HEK293 (cell line): ENCODE measurements at regions not wholly inside any gene's neighbourhood (a gene's known extent, or its start where the extent isn't known, plus 50 kb on each side); places are given as distances from the start of the nearest gene placed in this dataset.

ENCODE experiments used
- CTCF ChIA-PET: fragments of 350-600 bp; formaldehyde crosslinking; extraction: SDS; loops from one replicate; lab custom pipeline; 2021; ENCODE audit warnings: antibody characterized with exemption; lab: Yijun Ruan, JAX
- POLR2A ChIA-PET: fragments of 300-600 bp; formaldehyde crosslinking; extraction: SDS; loops from one replicate; lab custom pipeline; 2020; ENCODE audit warnings: antibody characterized with exemption, inconsistent platforms; lab: Yijun Ruan, JAX
- H3K27ac ChIP-seq: fragments of 200-500 bp; sonication (Bioruptor generic); 2 replicates; pipeline ENCODE4 v1.5.1; 2014; ENCODE audit warnings: low read depth, low read length, control low read depth, inconsistent platforms; ENCODE audit errors: extremely low read depth
- H3K36me3 ChIP-seq, 2 experiments: fragments of 200-500 bp in 1 of 2; sonication (Bioruptor generic) in 1 of 2; 1 replicate in 1 of 2; 2 replicates in 1 of 2; pipeline ENCODE4 v1.5.1; 2014 to 2017; ENCODE audit warnings: inconsistent platforms in 2 of 2, low read length in 2 of 2; ENCODE audit not compliant: control insufficient read depth in 2 of 2, insufficient read depth in 1 of 2
- H3K4me1 ChIP-seq: fragments of 200-500 bp; sonication (Bioruptor generic); 2 replicates; pipeline ENCODE4 v1.5.1; 2014; ENCODE audit warnings: mild to moderate bottlenecking, low read length, inconsistent platforms; ENCODE audit not compliant: control insufficient read depth, insufficient read depth
- H3K4me3 ChIP-seq: 2 replicates; pipeline ENCODE4 v1.5.1; 2011; ENCODE audit warnings: low read depth, mild to moderate bottlenecking, control low read depth, low read length, moderate library complexity
- H3K9me3 ChIP-seq: fragments of 200-500 bp; sonication (Bioruptor generic); 2 replicates; pipeline ENCODE4 v1.5.1; 2014; ENCODE audit warnings: low read depth, low read length, inconsistent platforms; ENCODE audit not compliant: control insufficient read depth, insufficient read depth
- MEIS1 ChIP-seq: sonication (generic); formaldehyde crosslinking; IDR thresholded peaks from 2 replicates; pipeline ENCODE4 v1.8.1; 2022; ENCODE audit warnings: missing genetic modification reagents, mild to moderate bottlenecking, borderline replicate concordance
- OSR2 ChIP-seq: fragments of 450-650 bp; formaldehyde crosslinking; IDR thresholded peaks from 2 replicates; pipeline ENCODE4 v1.5.1; 2016; ENCODE audit warnings: missing biosample characterization, missing genetic modification characterization
- SP3 ChIP-seq: fragments of 450-650 bp; formaldehyde crosslinking; IDR thresholded peaks from 2 replicates; pipeline ENCODE4 v1.5.1; 2016; ENCODE audit warnings: missing biosample characterization, missing genetic modification characterization
- ZNF10 ChIP-seq: fragments of 450-650 bp; formaldehyde crosslinking; IDR thresholded peaks from 2 replicates; pipeline ENCODE4 v1.5.1; 2017; ENCODE audit warnings: missing biosample characterization, missing genetic modification characterization
- ZNF138 ChIP-seq: fragments of 450-650 bp; formaldehyde crosslinking; IDR thresholded peaks from 2 replicates; pipeline ENCODE4 v1.5.1; 2016; ENCODE audit warnings: missing biosample characterization, missing genetic modification characterization, borderline replicate concordance
- ZNF146 ChIP-seq: fragments of 450-650 bp; formaldehyde crosslinking; IDR thresholded peaks from 2 replicates; pipeline ENCODE4 v1.5.1; 2016; ENCODE audit warnings: missing biosample characterization, missing genetic modification characterization
- ZNF175 ChIP-seq: fragments of 450-650 bp; formaldehyde crosslinking; IDR thresholded peaks from 2 replicates; pipeline ENCODE4 v1.5.1; 2016; ENCODE audit warnings: missing biosample characterization, missing genetic modification characterization
- ZNF266 ChIP-seq: fragments of 450-650 bp; formaldehyde crosslinking; IDR thresholded peaks from 2 replicates; pipeline ENCODE4 v1.5.1; 2016; ENCODE audit warnings: missing biosample characterization, missing genetic modification characterization, low read depth
- ZNF280D ChIP-seq: fragments of 450-650 bp; formaldehyde crosslinking; IDR thresholded peaks from 2 replicates; pipeline ENCODE4 v1.5.1; 2016; ENCODE audit warnings: missing biosample characterization, missing genetic modification characterization
- ZNF362 ChIP-seq: fragments of 450-650 bp; formaldehyde crosslinking; IDR thresholded peaks from 2 replicates; pipeline ENCODE4 v1.5.1; 2016; ENCODE audit warnings: missing biosample characterization, missing genetic modification characterization
- ZNF37A ChIP-seq: fragments of 450-650 bp; IDR thresholded peaks from 2 replicates; pipeline ENCODE4 v1.5.1; 2018; ENCODE audit warnings: missing biosample characterization, missing genetic modification characterization
- ZNF426 ChIP-seq: fragments of 450-650 bp; formaldehyde crosslinking; IDR thresholded peaks from 2 replicates; pipeline ENCODE4 v1.5.1; 2017; ENCODE audit warnings: missing biosample characterization, missing genetic modification characterization, mild to moderate bottlenecking, inconsistent platforms, moderate library complexity
- ZNF473 ChIP-seq: fragments of 450-650 bp; formaldehyde crosslinking; IDR thresholded peaks from 2 replicates; pipeline ENCODE4 v1.5.1; 2017; ENCODE audit warnings: missing biosample characterization, missing genetic modification characterization
- ZNF514 ChIP-seq: fragments of 450-650 bp; formaldehyde crosslinking; IDR thresholded peaks from 2 replicates; pipeline ENCODE4 v1.5.1; 2016; ENCODE audit warnings: missing biosample characterization, missing genetic modification characterization
- ZNF645 ChIP-seq: fragments of 450-650 bp; formaldehyde crosslinking; IDR thresholded peaks from 2 replicates; pipeline ENCODE4; 2016; ENCODE audit warnings: missing biosample characterization, missing genetic modification characterization
- ZNF777 ChIP-seq: fragments of 450-650 bp; formaldehyde crosslinking; IDR thresholded peaks from 2 replicates; pipeline ENCODE4 v1.5.1; 2017; ENCODE audit warnings: missing biosample characterization, missing genetic modification characterization, borderline replicate concordance
- ZSCAN23 ChIP-seq: fragments of 450-650 bp; formaldehyde crosslinking; IDR thresholded peaks from 2 replicates; pipeline ENCODE4 v1.5.1; 2016; ENCODE audit warnings: missing biosample characterization, missing genetic modification characterization
- TF ChIP-seq, protein P1 (sequence below): fragments of 450-650 bp; formaldehyde crosslinking; IDR thresholded peaks from 2 replicates; pipeline ENCODE4 v1.5.1; 2016; ENCODE audit warnings: missing biosample characterization, missing genetic modification characterization
- TF ChIP-seq, protein P2 (sequence below): fragments of 450-650 bp; formaldehyde crosslinking; IDR thresholded peaks from 2 replicates; pipeline ENCODE4 v1.5.1; 2016; ENCODE audit warnings: missing biosample characterization, missing genetic modification characterization

GRCh38 chr1:88351960-88352359 is 332.1 kb upstream of the PKN2 start:
- H3K4me3 ChIP-seq: no peak overlapping the region
- no peaks in the 10 kb centered on the region for H3K4me1 ChIP-seq
- TF ChIP-seq SP3: no peak
- TF ChIP-seq ZNF37A: no peak
- TF ChIP-seq, protein P1, sequence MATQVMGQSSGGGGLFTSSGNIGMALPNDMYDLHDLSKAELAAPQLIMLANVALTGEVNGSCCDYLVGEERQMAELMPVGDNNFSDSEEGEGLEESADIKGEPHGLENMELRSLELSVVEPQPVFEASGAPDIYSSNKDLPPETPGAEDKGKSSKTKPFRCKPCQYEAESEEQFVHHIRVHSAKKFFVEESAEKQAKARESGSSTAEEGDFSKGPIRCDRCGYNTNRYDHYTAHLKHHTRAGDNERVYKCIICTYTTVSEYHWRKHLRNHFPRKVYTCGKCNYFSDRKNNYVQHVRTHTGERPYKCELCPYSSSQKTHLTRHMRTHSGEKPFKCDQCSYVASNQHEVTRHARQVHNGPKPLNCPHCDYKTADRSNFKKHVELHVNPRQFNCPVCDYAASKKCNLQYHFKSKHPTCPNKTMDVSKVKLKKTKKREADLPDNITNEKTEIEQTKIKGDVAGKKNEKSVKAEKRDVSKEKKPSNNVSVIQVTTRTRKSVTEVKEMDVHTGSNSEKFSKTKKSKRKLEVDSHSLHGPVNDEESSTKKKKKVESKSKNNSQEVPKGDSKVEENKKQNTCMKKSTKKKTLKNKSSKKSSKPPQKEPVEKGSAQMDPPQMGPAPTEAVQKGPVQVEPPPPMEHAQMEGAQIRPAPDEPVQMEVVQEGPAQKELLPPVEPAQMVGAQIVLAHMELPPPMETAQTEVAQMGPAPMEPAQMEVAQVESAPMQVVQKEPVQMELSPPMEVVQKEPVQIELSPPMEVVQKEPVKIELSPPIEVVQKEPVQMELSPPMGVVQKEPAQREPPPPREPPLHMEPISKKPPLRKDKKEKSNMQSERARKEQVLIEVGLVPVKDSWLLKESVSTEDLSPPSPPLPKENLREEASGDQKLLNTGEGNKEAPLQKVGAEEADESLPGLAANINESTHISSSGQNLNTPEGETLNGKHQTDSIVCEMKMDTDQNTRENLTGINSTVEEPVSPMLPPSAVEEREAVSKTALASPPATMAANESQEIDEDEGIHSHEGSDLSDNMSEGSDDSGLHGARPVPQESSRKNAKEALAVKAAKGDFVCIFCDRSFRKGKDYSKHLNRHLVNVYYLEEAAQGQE (tag by site-specific recombination): no peak
- no peak for TF ChIP-seq ZNF266 (tag by site-specific recombination)
- TF ChIP-seq ZNF426: no peak
- no peak for TF ChIP-seq ZNF645
- TF ChIP-seq ZSCAN23 (tag by site-specific recombination): no peak
- TF ChIP-seq ZNF514 (tag by site-specific recombination): no peak
- TF ChIP-seq ZNF175 (tag by site-specific recombination): no peak
- no peak for TF ChIP-seq ZNF777 (tag by site-specific recombination)
- TF ChIP-seq ZNF10 (tag by site-specific recombination): no peak
- no peak for TF ChIP-seq MEIS1
- TF ChIP-seq OSR2 (tag by site-specific recombination): no peak
- no peak overlapping the region for H3K27ac ChIP-seq
- H3K36me3 ChIP-seq: no peaks in the 10 kb centered on the region
- H3K9me3 ChIP-seq: no peaks in the 10 kb centered on the region
- POLR2A ChIA-PET: no interaction called here
- CTCF ChIA-PET: no interaction called here

DNA sequence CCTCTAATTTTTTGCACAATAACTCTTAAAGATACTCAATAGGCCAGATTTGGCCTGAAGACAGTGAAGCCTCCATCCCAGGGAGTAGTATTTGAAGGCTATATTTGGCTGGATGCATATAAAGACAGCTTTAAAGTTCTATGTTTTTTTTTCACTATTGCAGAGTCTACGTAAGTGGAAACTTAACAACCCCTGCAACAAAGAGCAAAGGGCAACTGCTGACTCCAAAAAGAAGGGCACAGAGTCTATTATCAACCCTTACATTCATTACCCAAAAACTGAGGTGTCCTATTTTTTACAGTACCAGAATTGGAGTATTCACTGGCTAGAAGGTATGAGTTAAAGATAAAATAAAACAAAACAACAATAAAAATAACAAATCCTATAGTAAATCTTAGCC is 329.8 kb upstream of the PKN2 start:
- Histone ChIP-seq H3K4me3 (no peak overlapping the region), H3K36me3 (no peaks in the 10 kb centered on the region), H3K4me1 (no peaks in the 10 kb centered on the region), H3K27ac (no peak overlapping the region)
- CTCF ChIA-PET: no interaction called here
- POLR2A ChIA-PET: no interaction called here
- TF ChIP-seq ZNF138 (tag by site-specific recombination) (no peak), ZNF266 (tag by site-specific recombination) (no peak), ZNF473 (tag by site-specific recombination) (no peak), ZNF146 (tag by site-specific recombination) (no peak), ZNF362 (no peak), ZNF280D (tag by site-specific recombination) (no peak)
- TF ChIP-seq, protein P2, sequence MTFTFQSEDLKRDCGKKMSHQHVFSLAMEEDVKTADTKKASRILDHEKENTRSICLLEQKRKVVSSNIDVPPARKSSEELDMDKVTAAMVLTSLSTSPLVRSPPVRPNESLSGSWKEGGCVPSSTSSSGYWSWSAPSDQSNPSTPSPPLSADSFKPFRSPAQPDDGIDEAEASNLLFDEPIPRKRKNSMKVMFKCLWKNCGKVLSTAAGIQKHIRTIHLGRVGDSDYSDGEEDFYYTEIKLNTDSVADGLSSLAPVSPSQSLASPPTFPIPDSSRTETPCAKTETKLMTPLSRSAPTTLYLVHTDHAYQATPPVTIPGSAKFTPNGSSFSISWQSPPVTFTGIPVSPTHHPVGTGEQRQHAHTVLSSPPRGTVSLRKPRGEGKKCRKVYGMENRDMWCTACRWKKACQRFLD (tag by site-specific recombination): no peak
- TF ChIP-seq, all 188 proteins: peak for 0
- no peaks in the 10 kb centered on the region for H3K9me3 ChIP-seq
